ENCODE measurements at regions not wholly inside any gene's neighbourhood (a gene's known extent, or its start where the extent isn't known, plus 50 kb on each side); places are given as distances from the start of the nearest gene placed in this dataset.

DNA sequence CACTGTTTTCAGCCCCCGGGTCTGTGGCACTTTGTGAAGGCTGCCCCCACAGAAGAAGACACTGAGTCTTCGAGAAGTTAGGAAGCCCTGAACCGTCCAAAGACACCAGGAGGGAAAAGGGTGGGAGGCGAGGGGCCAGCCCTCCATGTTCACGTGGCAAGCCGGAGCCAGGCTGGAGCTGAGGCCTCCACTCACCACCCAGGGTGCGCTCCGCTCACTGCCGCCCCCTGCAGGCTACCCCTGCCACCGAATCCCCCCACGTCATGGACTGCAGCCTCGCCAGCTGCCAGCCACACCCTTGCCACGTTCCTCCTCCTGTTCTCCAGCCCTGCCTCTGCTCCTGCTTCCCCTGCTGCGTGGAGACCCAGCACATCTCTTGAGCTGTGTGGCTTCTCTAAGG, 59.0 kb upstream of the EN2 start:
- Mint-ChIP-seq H3K27me3 (ENCODE audit: low read depth) (peaks cover 85% of the 10 kb centered on the region), H3K36me3 (no peaks in the 10 kb centered on the region), H3K9me3 (no peaks in the 10 kb centered on the region), H3K4me3 (no peak overlapping the region), H3K27ac (no peak overlapping the region), H3K4me1 (no peaks in the 10 kb centered on the region)
- DNase-seq (ENCODE audit: low spot score in 2 of 2, unreplicated experiment in 2 of 2) = no peak
- TF ChIP-seq, protein P1, sequence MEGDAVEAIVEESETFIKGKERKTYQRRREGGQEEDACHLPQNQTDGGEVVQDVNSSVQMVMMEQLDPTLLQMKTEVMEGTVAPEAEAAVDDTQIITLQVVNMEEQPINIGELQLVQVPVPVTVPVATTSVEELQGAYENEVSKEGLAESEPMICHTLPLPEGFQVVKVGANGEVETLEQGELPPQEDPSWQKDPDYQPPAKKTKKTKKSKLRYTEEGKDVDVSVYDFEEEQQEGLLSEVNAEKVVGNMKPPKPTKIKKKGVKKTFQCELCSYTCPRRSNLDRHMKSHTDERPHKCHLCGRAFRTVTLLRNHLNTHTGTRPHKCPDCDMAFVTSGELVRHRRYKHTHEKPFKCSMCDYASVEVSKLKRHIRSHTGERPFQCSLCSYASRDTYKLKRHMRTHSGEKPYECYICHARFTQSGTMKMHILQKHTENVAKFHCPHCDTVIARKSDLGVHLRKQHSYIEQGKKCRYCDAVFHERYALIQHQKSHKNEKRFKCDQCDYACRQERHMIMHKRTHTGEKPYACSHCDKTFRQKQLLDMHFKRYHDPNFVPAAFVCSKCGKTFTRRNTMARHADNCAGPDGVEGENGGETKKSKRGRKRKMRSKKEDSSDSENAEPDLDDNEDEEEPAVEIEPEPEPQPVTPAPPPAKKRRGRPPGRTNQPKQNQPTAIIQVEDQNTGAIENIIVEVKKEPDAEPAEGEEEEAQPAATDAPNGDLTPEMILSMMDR (IDR thresholded peaks at IDR 0.05; ENCODE audit: unreplicated experiment) = no peak

DNA sequence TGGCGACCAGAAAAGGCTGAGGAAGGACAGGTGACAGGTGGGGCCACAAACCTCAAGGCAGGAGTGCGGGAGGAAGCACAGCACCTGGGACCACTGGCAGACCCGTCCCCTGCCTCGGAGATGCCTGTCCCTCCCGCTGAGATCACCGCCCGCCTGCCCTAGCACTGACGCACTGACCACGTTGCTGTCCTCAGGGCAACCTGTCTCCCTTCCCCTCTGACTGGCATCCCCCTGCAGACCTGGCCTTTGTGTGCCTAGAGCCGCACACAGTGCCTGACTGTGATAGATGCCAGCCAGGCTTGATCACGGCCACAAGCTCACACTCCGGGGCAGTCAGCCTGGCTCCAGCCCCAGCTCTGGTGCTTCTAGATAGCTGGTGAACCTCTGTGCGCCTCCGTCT, 58.4 kb upstream of the EN2 start:
- H3K36me3 Mint-ChIP-seq = no peaks in the 10 kb centered on the region
- peaks cover 83% of the 10 kb centered on the region for H3K27me3 Mint-ChIP-seq (ENCODE audit: low read depth)
- TF ChIP-seq, protein P1 (IDR thresholded peaks at IDR 0.05; ENCODE audit: unreplicated experiment) = no peak
- H3K9me3 Mint-ChIP-seq = no peaks in the 10 kb centered on the region
- no peak for DNase-seq (ENCODE audit: low spot score in 2 of 2, unreplicated experiment in 2 of 2)
- no peak overlapping the region for H3K27ac Mint-ChIP-seq
- H3K4me1 Mint-ChIP-seq = peaks cover 3% of the 10 kb centered on the region
- H3K4me3 Mint-ChIP-seq = no peak overlapping the region

DNA sequence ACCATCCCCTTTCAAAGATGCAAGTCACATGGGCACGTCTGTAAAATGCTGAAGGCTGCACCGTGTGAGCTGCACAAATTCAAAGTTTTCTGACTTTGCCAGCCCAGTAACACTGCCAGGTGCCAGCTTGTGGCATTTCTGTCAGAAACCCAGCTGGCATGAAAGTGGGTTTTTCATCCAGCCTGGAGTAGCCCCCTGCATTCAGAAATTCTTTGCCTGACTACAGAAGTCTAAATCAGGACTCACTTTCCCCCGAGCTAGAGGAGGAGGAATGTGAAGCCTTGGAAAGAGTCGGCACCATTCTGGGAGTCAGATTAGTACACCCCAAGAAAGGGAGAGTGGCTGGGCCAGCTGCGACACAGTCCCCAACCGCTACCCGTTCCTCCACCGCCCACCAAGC, 56.7 kb upstream of the EN2 start:
- Mint-ChIP-seq H3K4me3 (no peak overlapping the region), H3K9me3 (no peaks in the 10 kb centered on the region), H3K27me3 (ENCODE audit: low read depth) (peaks cover 78% of the 10 kb centered on the region), H3K36me3 (no peaks in the 10 kb centered on the region), H3K4me1 (peaks cover 5% of the 10 kb centered on the region), H3K27ac (no peak overlapping the region)
- TF ChIP-seq, protein P1 (IDR thresholded peaks at IDR 0.05; ENCODE audit: unreplicated experiment) = no peak
- no peak for DNase-seq (ENCODE audit: low spot score in 2 of 2, unreplicated experiment in 2 of 2)

DNA sequence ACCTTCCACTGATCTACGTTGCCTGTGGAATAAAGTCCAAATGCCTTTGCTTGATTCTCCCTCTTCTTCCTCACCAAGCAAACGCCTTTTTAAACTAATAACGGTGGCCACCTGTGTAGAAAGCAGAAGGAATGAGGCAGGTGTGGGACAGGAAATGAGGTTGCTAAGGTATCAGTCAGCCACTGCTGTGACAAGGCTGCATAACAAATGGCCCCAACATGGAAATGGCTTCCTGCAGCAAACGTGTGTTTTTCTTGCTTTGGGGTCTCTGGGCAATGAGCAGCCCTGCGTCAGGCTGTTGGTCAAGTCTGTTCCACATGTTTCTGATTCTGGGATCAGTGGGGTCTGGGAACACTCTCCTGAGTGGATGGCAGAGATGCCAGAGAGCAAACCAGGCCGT, 56.0 kb upstream of the EN2 start:
- no peak overlapping the region for H3K4me3 Mint-ChIP-seq
- TF ChIP-seq, protein P1 (IDR thresholded peaks at IDR 0.05; ENCODE audit: unreplicated experiment) = no peak
- H3K36me3 Mint-ChIP-seq = no peaks in the 10 kb centered on the region
- H3K27ac Mint-ChIP-seq = no peak overlapping the region
- H3K9me3 Mint-ChIP-seq = no peaks in the 10 kb centered on the region
- H3K27me3 Mint-ChIP-seq (ENCODE audit: low read depth) = peaks cover 75% of the 10 kb centered on the region
- peaks cover 5% of the 10 kb centered on the region for H3K4me1 Mint-ChIP-seq
- DNase-seq (ENCODE audit: low spot score in 2 of 2, unreplicated experiment in 2 of 2) = no peak

DNA sequence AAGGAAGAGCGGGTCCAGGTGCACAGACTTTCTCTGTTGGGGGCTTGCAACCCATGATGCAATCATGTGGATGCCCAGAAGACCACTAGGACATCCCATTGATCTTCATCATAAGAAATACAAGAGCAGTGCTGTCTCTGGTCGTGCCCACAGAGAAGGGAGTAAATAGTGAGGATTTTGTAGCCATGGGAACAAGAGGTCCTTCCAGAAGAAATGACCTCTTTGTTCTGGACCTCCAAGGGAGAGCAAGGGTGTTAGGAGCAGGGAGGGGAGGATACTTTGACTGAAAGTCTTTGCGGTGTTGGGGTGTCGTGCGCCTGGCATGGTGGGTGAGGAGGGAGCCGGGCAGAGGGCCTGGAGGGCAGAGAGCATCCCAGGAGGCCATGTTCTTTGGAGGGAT, 55.0 kb upstream of the EN2 start:
- Mint-ChIP-seq H3K4me3 (no peak overlapping the region), H3K27ac (no peak overlapping the region), H3K27me3 (ENCODE audit: low read depth) (peaks cover 66% of the 10 kb centered on the region), H3K4me1 (peaks cover 5% of the 10 kb centered on the region), H3K36me3 (no peaks in the 10 kb centered on the region), H3K9me3 (no peaks in the 10 kb centered on the region)
- TF ChIP-seq, protein P1 (IDR thresholded peaks at IDR 0.05; ENCODE audit: unreplicated experiment) = no peak
- DNase-seq (ENCODE audit: low spot score in 2 of 2, unreplicated experiment in 2 of 2) = no peak

DNA sequence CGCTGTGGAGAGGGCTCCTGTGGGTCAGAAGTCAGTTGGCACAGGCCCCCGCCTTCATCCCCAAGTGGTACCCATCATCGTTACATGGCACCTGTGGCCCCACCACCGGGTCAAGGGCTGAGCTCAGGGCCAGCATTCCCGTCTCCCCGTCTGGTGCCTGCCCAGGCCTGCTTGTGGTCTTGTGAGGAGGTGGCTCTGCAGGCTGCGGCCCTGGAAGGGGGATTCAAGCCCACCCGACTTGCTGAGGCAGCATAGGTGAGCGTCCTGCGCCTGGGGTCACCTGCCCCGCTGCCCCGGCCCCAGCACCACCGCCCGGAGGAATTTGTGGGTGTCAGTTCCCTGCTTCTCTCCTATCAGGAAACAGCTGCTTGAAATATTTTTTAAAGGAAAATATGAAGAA, 53.0 kb upstream of the EN2 start:
- no peak overlapping the region for H3K4me3 Mint-ChIP-seq
- DNase-seq (ENCODE audit: low spot score in 2 of 2, unreplicated experiment in 2 of 2) = no peak
- no peaks in the 10 kb centered on the region for H3K9me3 Mint-ChIP-seq
- H3K27ac Mint-ChIP-seq = no peak overlapping the region
- H3K36me3 Mint-ChIP-seq = no peaks in the 10 kb centered on the region
- H3K27me3 Mint-ChIP-seq (ENCODE audit: low read depth) = peaks cover 62% of the 10 kb centered on the region
- H3K4me1 Mint-ChIP-seq = peaks cover 12% of the 10 kb centered on the region
- TF ChIP-seq, protein P1 (IDR thresholded peaks at IDR 0.05; ENCODE audit: unreplicated experiment) = no peak

All from mesothelial cell of epicardium (in vitro differentiated cells).